ENCODE measurements at regions not wholly inside any gene's neighbourhood (a gene's known extent, or its start where the extent isn't known, plus 50 kb on each side); places are given as distances from the start of the nearest gene placed in this dataset.
"Not testable (repeated sequence)": the region's sequence is repeated elsewhere in the genome, so short reads cannot be mapped to it uniquely, and the experiment has no call there.

DNA sequence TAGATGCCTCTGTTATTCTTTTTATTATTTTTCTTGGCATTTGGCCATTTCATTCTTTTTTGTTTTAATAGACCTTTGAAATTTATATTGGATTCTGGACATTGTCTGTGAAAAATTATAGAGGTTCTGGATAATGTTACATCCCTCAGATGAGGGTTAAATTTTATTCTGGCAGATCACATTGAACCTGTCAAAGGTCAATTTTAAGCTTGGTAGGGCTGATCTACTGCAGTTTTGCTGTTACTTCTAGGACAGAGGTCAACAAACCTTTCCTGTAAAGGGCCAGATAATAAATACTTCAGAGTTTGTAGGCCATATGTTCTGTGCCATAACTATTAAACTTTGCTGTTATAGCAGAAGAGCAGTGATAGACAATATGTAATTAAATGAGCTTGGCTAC, 318.9 kb upstream of the DPPA4 start:
- no peak for DNase-seq (ENCODE audit: low read depth, low spot score)

- no peak for DNase-seq (ENCODE audit: low read depth, low spot score)
Observed at GRCh38 chr3:109678600-109678999, 341.3 kb upstream of the DPPA4 start.

DNA sequence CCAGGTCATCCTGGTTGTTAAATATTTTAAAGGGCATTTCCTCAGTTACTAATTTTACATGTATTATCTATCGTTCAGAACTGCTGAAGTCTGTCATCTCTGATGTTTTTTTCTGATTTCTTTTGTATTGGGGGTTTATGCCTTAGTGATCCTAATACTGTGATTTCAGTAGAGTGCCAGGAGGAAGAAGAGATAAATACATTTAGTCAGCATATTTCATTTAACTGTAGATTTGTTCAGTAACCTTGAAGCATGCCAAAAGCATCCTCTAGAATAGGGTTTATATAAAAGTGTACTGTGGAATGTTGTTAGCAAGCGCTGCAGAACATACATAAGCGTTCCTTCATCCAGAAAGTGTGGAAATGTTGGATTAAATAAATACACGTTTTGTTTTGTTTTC, 342.3 kb upstream of the DPPA4 start:
- no peak for DNase-seq (ENCODE audit: low read depth, low spot score)

- no peak for DNase-seq (ENCODE audit: low read depth, low spot score)
Observed at GRCh38 chr3:109683746-109684145, 346.4 kb upstream of the DPPA4 start.

DNA sequence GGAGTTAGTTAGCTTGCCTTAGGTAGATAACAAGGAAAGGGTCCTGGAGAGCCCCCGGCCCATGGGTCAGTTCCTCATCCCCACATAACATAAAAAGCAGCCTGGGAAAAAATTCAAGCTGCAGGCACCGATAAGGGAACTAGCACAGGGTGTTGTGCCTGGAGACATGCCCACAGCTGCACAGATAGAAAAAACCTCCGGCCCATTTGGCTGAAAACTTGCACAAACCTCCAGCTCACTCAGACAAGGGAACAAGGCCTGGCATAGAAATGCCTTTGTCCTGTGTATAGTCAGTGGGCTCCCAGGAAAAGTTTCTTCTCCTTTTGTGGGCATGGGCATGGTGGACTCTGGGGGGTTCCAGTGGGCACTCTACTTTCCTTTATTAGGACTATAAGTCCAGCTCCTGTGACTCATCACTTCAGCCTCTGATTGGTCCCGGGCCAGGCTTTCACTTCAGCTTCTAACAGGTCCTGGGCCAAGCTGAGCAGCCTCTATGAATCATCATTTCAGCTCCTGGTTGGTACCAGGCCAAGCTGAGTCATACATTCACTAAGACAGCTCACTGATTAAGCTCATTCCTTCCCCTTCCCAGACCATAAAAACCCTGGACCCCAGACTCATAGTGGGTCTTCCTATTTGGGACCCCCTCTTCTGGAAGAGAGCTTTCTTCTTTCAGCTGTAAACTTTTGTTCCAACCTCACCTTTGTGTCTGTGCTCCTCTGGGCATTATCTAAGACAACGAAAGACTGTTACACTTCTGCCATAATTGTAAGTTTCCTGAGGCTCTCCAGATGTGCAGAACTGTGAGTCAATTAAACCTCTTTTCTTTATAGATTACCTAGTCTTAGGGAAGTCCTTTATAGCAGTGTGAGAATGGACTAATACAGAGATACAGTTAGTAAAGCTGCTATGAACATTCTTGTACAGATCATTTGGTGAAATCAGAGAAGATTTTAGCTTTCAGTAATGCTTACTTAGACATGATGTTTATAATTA, 348.0 kb upstream of the DPPA4 start:
- DNase-seq (ENCODE audit: low read depth, low spot score) = peak; percentile 77

DNA sequence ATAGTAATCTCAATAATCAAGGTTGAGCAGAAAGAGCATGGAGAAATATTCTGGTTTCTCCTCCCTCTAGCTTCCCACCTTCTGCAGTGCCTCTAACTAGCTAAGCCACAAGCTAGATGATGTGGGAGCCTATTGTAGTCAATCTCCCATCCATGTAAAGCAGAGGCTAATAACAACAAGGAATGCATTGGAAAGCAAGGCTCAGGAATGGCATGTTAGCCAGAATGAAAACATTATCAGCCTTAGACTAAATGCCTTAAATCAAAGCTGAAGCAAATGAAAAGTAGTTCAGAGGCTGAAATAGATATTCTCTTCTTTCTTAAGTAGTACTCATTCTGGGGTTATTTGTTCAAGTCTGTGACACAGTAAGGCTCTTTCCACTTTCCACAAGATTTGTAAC, 350.3 kb upstream of the DPPA4 start:
- no peak for DNase-seq (ENCODE audit: low read depth, low spot score)

- DNase-seq (ENCODE audit: low read depth, low spot score) = no peak
Observed at GRCh38 chr3:109696932-109697331, 359.6 kb upstream of the DPPA4 start.

GRCh38 chr3:109702252-109702651, 364.9 kb upstream of the DPPA4 start:
- DNase-seq (ENCODE audit: low read depth, low spot score) = no peak

- no peak for DNase-seq (ENCODE audit: low read depth, low spot score)
Observed at GRCh38 chr3:109702976-109703375, 365.6 kb upstream of the DPPA4 start.

- not testable (repeated sequence) for DNase-seq (ENCODE audit: low read depth, low spot score)
Observed at GRCh38 chr3:109705133-109705532, 367.8 kb upstream of the DPPA4 start.

DNA sequence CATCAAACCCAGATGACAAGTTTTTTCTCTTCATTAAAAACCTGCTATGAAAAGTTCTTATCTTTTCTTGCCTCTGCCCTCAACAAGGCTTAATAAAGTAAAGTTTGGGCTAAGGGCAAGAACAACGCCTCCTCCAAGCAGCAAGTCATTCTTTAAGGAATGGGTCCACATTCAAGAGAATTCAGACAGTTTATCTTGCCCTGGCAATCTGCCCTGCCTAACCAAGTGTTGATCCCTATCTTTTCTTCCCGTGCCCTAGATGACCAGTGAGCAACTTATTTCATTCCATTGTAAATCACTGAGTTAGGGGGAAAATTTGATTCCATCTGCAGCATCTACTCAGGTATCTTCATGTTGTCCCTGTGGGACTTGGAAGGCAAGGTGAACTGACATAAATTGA, 370.3 kb upstream of the DPPA4 start:
- DNase-seq (ENCODE audit: low read depth, low spot score) = no peak

- DNase-seq (ENCODE audit: low read depth, low spot score) = no peak
Observed at GRCh38 chr3:109713288-109713687, 375.9 kb upstream of the DPPA4 start.

DNA sequence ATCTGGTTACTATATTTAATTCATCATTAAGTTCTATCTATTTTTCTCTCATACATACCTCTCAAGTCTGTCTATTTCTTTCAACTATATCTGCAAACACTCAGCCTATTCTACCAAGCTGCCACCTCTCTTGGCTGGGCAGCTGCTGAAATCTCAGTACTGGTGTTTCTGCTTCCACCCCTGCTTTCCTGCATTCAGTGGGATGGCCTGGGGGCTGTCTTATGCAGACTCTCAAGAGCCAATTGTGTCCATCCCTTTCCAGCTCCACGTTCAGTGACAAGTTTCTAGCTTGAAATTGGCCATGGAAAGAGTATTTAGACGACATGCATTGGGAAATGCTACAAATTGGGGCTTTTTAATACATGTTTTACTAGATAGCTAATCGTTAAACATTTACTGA, 378.4 kb upstream of the DPPA4 start:
- no peak for DNase-seq (ENCODE audit: low read depth, low spot score)

GRCh38 chr3:109718850-109719249, 381.5 kb upstream of the DPPA4 start:
- DNase-seq (ENCODE audit: low read depth, low spot score) = no peak

GRCh38 chr3:109728861-109729494, 391.6 kb upstream of the DPPA4 start:
- no peak for DNase-seq (ENCODE audit: low read depth, low spot score)

DNA sequence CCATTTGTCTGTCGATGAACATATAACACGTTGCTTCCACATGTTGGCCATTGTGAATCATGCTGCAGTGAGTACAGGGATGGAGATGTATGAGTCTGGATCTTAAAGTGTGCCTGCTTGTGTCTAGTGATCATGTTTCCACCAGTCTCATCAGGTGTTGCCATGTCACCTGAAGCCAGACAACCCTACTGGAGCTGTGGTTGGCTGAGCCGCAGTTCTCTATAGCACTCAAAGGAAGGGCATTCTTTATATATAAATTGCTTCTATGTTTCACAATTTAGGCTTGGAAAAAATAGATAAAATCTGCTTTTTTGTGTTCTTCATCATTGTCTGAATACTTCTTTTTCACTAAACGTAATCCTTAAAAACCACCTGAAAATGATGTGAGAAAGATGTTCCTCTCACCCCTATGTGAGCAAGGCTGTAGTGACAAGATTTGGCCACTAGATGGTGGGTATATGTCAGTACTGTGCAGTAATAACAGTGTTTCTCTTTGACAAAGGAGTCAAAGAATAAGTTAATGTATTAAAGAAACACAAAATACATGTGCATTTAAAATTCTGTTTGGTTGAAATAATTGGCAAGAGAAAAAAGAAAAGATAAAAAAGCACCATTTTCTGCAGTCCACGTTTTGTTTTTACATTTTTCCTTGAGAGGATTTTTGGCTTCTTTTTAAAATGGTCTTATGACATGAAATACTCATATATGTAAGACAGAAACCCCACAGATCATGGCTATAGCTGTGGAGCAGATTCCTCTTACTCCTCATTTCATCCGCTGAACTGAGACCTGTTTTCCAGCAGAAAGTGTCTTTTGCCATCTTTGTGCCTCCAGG, 394.5 kb upstream of the DPPA4 start:
- peak; percentile 26 for DNase-seq (ENCODE audit: low read depth, low spot score)

GRCh38 chr3:109743981-109744380, 406.6 kb upstream of the DPPA4 start:
- no peak for DNase-seq (ENCODE audit: low read depth, low spot score)

DNA sequence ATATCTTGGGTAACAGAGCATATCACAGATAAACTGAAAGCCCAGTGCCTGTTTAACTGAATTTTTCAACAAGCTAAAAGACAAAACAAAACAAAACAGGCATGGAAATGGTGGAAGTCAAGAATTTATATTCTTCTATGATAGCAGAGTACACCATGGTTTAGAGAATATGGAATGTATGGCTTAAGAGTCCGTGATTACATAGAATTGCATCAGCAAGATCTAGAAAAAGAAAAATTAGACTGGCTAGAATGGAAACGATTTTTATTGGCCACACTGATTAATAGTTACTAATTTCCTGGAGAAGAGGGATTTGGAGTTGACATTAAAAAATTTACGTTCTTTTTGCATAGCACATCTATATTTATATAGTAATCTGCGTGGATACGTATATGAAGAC, 435.2 kb upstream of the DPPA4 start:
- no peak for DNase-seq (ENCODE audit: low read depth, low spot score)

DNA sequence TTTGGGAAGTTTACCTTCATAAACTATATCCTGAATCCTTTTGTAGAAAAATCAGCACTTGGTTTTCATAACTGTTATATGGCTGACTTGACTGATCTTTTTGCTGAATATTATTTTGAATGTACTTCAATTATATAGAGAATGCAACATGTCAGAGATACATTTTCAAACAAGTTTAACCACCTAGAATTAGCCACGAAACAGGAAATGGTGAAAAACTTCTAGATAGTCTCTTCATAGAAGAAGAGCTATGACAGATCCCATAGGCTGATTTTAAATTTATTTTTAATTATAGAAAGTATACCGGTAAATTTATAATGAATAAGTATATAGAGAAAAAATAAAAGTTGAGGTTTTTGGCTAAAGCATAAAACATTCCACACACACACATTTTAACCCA, 436.8 kb upstream of the DPPA4 start:
- no peak for DNase-seq (ENCODE audit: low read depth, low spot score)

DNA sequence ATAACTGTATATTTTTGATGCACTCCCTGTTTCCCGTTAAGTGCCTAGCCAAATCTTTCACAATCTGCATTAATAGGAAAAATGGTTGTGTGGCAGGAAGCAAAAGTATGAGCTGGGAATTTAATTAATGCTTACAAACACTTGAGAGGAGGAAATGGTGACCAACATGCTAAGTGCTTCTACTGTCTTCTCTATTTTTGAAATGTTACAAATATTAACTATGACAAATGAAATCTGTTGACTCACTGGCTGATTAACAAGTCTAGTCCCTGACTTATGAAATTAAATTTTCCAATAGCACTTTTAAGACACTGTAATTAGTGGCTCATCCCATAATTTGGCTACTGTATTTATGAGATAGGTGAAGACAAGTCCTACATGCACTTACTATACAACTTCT, 446.9 kb upstream of the DPPA4 start:
- no peak for DNase-seq (ENCODE audit: low read depth, low spot score)

- no peak for DNase-seq (ENCODE audit: low read depth, low spot score)
Observed at GRCh38 chr3:109784852-109785631, 447.7 kb upstream of the DPPA4 start.
